M059J (cell line): ENCODE measurements at regions not wholly inside any gene's neighbourhood (a gene's known extent, or its start where the extent isn't known, plus 50 kb on each side); places are given as distances from the start of the nearest gene placed in this dataset.

Experiments used
- DNase-seq: peaks from one replicate; pipeline ENCODE4 v3.0.0-alpha.2; 2012; ENCODE audit warnings: low read depth

DNA sequence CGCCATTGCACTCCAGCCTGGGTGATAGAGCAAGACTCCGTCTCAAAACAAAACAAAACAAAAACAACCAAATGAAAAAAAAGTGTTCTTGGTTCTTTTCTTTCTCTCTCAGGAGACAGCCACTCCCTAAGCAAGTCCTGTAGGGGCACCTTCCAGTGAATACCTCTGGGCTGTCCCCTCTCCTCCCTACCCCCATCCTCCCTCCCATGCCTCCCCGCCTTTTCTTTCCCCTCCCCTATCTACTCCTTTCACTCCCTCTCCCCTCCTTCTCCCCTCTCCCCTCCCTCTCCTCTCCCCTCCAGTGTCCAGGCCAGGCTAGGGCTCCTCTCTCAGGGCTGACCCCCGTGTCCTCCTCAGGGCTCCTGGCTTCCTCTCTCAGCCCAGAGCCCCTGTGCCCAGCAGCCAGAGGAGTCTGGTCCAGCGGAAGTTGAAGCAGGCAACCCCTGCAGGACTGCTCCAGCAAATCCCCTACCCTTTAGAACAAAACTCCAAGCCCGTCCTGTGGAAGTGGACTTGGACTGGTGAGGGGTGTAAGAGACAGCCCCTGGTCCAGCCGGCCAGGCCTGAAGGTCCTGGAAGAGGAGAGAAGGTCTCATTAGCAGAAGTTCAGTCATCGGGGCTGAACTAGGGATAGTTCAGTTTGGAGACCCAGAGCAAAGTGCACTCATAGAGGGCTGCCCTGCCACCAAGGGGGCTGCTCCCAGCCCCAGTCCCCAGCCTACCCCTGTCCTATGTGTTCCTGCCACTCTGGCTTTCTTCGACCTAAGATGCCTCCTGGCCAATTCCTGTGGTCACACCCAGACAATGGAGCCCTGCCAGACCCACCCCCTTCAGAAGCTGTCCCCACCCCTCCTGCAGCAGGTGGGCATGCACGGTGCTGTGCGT lies 79.8 kb upstream of the IQSEC1 start:
- DNase-seq = no peak

DNA sequence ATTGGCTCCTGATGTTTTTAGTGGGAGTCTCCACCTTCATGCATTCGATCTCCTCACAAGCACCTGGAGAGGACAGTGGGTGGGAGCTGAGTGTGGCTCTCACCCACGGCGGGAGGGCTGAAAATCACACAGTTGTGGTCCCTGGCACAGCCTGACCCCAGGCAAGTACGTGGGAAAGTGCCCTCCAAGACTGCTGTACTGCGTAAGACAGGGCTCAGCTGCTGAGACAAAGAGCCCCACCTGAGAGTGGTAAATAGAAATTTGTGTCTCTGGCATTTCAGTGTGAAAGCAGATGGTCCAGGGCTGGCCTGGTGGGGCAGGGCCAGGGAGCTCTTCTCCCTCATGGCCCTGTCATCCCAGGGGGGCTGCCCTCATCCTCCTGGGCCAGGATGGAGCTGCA lies 77.4 kb upstream of the IQSEC1 start:
- no peak for DNase-seq

DNA sequence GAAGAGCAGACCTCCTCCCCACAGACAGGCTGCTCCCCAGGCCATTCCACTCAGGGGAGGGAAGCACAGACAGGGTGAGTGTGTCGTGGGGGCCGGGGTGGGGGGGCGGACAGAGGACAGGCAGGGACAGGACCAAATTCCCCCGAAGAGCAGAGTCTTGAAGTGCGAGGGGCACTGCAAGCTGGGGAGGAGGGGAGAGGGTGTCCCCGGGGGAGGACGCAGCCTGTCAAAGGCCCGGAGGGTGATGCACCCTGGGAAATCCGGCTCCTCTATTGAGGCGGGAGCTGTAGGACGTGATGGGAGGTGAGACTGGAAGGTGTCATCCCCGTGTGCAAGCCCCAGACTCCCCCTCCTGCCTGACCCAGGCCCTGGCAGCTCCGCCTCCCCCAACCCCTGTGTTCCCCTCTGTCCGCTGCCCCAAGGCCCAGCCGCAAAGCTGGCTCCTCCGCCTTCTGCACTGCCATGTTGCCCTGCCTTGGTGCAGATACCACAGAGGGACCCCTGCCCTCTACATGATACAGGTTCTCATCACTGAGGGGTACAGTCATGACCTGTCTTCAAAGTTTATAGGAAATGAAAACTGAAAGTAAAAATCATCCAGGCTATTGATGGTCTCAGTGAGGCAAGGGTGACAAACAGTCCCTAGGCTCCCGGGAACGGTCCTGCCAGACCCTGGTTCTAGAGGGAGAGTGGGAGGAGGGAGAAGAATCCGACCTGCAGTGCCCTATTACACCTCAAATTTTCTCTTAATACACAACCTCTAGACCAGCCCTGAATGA lies 76.3 kb upstream of the IQSEC1 start:
- DNase-seq = no peak

DNA sequence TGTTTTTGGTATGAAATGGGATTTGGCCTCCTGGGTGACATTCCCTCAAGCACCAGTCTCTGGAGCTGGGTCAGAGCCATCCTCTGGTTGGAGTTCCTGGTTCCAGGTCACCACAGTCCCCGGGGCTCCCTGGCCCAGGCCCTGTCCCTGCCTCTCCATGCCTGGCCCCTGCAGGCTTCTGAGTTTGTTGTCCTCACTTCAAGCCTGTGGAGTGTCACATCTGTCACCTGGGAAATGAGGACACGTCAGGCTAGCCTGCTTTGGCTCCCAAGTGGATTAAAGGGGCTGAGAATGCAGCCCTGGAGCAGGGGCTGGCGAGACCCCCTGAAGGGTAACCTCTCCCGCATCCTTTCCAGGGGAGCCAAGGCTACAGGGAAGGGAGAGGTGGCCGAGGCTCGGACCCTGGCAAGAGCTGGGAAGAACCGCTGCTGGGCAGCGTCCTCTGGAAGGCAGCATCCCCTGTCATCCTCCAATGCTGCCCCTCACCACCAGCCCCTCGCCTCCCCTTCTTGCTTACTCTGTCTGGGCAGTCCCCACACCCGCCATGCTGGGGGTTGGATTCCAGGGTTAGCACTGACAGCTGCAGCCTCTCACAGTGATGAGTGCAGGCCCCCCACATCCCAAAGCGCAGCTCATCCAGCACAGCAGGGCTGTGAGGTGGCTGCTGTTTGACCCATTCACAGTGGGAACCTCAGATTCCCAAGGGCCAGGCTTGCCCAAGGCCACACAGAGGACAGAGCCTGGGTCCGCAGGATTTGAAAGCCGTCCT lies 75.5 kb upstream of the IQSEC1 start:
- DNase-seq = no peak

DNA sequence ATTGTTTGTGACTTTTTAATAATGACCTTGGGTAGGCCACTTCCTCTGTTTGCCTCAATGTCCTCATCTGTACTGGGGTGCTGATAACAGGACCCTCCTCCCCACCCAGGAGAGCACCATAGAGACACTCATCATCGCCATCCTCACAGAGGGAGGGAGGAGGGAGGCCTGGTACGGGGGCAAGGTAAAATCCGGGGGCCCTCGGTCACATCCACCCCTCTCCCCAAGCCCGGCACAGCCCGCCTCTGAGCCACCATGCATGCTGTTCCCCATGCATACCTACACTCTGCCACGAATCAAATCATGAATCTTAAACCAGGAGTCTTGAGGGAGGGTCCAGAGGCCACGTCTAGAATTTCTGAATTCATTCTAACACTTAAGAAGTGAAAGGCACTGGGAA lies 74.9 kb upstream of the IQSEC1 start:
- DNase-seq = no peak

DNA sequence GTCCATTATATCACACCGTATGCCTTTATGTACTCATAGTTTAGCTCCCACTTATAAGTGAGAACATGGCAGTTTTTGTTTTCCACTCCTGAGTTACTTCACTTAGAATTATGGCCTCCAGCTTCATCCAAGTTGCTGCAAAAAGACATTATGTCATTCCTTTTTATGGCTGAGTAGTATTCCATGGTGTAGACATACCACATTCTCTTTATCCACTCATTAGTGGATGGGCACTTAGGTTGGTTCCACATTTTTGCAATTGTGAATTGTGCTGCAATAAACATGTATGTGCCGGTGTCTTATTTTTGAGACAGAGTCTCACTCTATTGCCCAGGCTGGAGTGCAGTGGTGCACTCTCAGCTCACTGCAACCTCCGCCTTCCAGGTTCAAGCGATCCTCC lies 74.1 kb upstream of the IQSEC1 start:
- DNase-seq = no peak

DNA sequence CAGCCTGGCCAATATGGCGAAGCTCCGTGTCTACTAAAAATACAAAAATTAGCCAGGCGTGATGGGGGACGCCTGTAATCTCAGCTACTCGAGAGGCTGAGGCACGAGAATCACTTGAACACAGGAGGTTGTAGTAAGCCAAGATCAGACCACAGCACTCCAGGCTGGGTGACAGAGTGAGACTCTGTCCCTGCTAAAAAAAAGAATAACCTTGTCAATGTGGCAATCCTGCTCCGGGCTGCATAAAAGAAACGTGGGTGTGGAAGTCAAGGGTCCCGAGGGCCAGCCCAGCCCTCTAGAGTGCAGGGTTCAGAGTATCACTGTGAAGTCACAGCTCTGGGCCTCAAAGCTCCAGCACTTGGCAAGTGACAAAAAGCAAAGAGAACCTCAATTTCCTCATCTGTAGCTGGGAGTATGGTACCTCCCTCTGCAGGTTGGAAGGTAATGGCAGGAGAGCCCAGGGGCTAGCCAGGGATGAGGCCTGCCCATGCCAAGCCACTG lies 73.5 kb upstream of the IQSEC1 start:
- no peak for DNase-seq

DNA sequence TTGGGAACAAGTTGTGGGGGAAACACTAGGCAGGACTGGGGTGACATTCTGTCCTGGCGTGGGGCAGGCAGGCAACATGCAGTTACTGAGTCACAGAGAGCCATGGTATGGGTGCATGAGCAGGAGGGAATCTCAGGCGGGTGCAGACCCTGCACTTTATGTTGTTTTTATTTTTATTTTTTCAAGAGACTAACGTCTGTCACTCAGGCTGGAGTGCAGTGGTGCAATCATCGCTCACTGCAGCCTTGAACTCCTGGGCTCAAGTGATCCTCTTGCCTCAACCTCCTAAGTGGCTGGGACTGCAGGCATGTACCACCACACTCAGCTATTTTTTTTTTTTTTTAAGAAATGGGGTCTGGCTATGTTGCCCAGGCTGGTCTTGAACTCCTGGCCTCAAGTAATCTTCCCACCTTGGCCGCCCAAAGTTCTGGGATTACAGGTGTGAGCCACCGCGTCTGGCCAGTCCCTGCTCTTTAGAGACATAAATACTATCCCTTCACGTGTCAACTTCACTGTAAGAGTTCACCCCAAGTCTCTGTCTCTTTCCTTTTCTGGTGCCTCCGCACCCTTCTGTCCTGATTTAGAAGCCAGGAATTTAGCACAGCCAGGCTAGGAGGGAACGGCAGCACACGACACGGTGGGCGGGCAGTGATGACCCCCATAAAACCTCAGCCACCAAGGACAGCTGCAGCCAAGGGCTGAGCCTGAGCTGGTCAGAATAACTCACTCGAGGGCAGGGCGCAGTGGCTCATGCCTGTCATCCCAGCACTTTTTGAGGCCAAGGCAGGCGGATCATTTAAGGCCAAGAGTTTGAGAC lies 72.8 kb upstream of the IQSEC1 start:
- DNase-seq = no peak

DNA sequence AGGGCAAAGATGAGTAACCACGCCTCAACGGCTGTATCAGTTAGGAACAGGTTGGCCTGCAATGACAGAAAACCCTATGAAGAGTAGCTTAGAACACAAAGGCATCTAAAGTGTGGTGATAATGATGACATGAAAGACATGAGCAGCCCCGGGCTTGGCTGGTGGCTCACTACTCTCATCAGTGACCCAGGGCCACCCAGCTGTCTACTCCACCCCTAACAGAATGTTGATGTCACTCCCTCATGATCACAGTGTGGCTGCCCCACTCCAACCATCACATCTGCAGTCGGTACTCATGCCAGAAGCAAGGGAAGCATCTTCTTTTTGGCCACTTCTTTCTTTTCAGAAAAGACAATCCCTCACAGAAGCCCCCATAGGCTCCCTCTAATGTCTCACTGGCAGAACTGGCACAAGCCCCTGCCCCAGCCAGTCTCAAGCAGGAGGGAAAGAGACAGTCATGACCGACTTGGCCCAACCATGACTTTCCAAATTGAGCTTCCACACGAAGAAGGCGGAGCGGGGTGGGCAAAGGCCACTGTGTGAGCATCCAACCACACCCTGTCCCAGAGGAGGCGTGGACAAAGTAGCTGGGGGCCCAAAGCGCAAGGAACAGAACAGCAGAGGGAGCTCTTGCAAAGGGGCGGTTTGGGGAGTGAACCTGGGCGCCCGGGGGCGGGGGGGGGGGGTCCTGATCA lies 72.0 kb upstream of the IQSEC1 start:
- no peak for DNase-seq

DNA sequence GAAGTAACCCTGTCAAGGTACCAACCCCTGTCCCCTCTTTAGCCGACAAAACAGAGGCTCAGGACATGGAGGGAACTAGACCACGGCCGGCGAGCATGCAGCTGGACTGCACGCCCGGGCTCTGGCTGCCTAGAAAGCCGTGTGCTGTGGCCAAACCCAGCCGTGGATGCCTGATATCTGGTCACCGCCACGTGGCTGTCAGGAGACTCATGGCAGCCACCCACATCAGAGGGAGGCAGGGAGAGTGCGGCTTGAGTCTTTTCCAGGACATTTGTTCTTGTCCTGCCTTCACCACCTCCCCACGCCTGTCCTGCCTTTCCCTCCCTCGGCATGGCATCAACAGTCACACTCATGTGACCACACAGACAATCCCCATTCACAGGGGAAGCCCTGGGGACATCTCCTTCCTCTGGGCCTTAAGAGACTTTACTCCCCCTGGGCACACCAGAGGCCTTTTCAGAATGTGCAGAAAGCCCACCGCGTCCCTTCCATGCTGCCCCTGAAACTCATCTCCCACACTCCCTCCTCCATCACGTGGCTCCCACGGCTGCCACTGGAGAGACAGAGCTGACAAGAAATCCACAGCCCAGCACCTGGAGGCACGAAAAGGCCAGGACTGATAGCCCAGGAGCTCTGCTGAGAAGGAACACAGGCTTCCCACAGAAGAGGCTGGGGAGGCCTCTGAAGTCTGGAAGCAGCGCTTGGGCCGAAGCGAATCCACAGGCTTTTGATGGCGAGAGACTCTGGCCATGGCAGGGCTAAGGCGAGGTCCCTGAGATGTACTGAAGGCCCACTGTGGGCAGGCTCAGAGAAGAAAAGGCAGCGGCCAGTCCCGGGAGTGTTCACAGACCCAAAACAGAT lies 71.2 kb upstream of the IQSEC1 start:
- DNase-seq = no peak

DNA sequence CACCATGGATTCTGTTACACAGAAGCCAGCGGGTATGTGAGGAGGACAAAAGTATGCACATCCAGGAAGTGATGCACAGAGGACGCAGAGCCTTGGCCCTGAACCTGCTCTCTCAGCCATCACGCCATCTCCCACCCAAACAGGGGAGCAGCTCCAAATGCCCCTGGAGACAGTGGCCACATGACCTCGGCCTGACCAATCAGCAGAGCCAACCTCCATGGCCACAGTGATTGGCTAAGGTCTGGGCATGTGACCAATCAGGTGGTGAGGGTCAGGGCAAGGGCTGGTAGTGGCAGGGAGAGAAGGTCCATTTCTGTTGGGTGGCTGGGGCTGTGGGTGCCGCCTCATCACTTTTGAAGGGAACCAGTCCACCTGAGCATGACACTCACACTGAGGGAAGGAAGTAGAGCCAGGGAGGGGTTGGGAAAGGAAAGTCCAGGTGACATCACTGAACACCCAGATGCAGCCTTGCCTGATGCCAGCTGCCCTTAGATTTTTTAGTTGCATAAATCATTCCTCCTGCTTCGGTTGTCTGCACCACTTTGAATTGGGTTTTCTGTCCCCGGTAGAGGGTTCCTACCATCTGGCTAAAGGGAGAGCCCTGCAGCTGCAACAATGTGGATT lies 70.3 kb upstream of the IQSEC1 start:
- DNase-seq = no peak

DNA sequence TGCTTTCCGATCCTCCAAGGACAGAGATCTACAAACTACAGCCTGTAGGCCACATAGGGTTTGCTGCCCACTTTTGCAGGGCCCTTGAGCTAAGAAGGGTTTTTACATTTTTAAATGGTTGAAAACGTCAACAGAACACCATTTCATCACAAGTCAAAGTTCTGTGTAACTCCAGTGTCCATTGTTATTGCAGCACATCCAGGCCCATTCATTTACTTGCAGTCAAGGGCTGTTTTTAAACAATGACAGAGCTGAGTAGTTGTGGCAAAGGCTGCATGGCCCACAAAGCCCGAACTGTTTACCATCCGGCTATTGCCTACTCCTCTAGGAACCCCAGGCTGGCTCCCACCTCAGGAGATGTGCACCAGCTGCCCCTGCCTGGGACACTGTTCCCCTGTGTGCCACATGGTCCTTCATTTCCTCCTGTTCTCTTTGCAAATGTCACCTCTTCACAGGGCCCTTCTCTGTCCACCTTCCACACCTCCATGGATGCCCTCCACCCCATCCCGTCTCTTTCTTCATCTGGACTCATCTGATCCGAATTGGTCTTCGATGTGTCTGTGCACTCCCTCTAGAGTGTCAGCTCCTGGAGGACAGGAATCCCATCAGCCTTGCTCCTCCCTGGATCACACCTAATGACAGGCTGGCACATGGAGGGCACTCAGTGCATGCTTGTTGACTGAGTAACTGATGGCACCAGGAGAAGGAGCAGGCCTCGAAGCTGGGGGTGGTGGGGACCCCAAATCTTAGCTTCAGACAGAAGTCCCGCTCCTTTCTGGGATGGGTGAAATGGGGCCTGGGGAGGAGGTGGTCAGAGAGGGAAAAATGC lies 69.5 kb upstream of the IQSEC1 start:
- no peak for DNase-seq

DNA sequence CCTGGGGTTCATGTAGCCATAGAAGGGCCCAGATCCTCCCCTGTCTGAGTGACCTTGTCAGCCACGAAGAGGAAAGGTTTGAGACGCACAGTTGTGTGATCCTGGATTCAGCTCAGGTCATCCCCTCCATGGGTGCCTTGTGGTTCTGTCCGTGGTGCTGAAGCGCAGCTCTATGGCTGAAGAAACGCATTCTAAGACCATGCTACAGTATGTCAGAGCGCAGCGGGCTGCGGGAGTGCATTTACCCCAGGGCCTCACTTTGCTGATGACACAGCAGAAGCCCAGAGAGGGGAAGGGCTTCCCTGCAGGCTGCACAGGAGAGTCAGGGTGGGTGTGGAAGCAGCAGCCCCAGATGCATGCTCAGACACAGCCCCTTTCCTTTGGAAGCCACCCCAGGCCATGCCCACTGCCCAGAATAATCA lies 68.8 kb upstream of the IQSEC1 start:
- DNase-seq = peak; percentile 32

DNA sequence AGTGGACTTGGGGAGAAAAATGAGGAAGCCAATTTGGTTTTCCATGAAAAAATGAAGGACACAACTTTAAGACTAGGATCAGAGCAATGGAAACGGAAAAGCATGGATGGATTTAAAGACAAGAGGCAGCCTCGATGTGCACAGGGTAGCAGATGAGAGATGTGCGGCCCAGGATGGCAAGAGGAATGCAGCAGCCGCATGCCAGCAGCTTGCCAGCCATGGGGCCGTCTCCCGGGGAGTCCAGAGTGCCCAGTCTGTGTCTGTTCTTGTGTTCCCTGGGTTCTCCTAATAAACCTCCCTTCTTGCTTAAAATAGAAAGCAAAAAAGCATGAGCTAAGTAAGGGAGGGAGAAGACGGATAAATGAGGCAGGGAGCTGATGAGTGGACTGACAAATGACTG lies 68.0 kb upstream of the IQSEC1 start:
- no peak for DNase-seq

DNA sequence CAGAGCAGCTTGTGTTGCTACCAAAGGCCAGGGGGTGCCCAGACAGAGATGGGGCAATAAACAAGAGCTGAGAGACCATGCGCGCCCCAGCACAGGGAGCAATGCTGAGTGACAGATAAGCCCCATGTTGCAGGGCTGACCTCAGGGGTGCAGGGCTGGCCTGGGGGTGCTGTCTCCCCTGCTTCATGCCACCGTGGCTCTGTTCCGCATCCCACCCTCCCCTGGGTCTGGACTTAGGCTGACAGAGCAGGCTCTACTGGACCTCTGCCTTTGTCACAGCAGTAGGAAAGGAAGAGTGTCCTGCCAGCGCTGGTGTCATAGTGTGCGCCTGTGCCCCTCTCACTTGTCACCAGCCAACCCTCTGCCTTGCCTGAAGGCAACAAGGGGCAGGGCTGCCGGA lies 67.4 kb upstream of the IQSEC1 start:
- DNase-seq = no peak

DNA sequence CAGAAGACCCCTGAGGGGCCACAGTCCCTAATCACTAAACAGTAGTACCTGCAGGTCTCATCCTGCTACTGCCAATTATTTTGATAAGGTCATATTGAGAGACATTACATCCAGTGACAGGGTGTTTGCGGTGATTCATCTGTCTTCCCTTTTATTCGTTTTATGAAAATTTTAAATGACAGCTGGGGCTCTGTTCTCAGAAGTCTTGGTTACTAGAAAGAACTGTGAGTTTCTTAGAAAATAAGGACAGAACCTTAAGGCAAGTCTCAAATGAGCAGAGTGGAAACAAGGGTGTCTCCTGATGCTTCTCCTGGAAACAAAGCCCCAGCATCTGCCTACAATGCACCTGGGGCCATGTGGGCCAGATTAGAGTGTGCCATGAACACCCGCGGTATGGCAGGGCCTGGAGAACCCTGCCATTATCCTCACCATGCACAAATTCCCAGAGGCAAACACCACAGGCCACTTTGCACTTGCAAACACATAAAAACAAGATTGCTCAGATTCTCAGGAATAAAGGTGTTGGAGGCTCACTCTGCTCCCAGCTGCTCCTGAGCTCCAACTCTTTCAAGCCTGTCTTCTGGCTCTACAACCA lies 66.3 kb upstream of the IQSEC1 start:
- no peak for DNase-seq

DNA sequence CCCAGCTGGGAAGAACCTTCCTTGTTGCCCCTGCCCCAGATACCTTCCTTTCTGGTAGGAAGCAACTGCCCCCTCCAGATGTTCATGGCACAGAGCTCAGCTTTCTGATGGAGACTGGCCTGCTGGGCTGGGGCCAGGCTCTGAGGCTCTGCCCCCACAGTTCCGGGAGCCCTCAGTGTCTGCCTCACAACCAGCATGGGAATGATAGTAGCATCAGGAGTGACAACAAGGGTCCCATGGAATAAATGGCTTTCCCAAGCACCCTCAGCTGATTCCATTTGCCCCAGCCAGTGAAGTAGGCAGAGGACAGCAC lies 65.6 kb upstream of the IQSEC1 start:
- no peak for DNase-seq
